ENCODE measurements at regions not wholly inside any gene's neighbourhood (a gene's known extent, or its start where the extent isn't known, plus 50 kb on each side); places are given as distances from the start of the nearest gene placed in this dataset.

DNA sequence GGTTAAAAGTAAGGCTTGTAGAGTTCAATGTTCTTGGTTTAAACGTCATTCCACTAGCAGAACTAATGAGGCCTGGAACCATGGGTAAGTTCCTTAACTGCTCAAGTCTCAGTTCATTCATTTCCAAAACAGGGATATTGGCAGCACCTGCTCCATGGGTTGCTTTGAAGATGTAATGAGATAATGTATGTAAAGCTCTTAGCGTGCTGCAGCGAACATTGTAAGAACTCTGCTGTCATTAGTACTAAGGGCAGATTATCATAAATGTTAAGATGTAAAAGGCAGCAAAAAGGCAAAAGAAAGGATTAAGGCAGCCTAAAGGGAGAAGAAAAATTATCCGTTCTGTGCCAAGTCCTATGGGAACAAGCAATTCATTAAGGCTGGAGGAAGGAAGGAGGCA, 129.1 kb upstream of the NGF start:
- H3K9me3 ChIP-seq (ENCODE audit: control insufficient read depth in 4 of 4, low read length in 3 of 4): no peaks in the 10 kb centered on the region
- 90% methylated on average over 4 of the region's 4 CpGs for WGBS
- TF ChIP-seq ATF3 (IDR thresholded peaks at IDR 0.05) (no peak), HNF4A (conservative IDR thresholded peaks at IDR 0.05) (no peak), RAD21 (IDR thresholded peaks at IDR 0.05) (no peak), FOXA2 (IDR thresholded peaks at IDR 0.05) (no peak), SP1 (IDR thresholded peaks at IDR 0.05) (no peak), FOXA1 (IDR thresholded peaks at IDR 0.05) (no peak), JUND (IDR thresholded peaks at IDR 0.05) (no peak), TAF1 (conservative IDR thresholded peaks at IDR 0.05) (no peak)
- TF ChIP-seq, protein P1, sequence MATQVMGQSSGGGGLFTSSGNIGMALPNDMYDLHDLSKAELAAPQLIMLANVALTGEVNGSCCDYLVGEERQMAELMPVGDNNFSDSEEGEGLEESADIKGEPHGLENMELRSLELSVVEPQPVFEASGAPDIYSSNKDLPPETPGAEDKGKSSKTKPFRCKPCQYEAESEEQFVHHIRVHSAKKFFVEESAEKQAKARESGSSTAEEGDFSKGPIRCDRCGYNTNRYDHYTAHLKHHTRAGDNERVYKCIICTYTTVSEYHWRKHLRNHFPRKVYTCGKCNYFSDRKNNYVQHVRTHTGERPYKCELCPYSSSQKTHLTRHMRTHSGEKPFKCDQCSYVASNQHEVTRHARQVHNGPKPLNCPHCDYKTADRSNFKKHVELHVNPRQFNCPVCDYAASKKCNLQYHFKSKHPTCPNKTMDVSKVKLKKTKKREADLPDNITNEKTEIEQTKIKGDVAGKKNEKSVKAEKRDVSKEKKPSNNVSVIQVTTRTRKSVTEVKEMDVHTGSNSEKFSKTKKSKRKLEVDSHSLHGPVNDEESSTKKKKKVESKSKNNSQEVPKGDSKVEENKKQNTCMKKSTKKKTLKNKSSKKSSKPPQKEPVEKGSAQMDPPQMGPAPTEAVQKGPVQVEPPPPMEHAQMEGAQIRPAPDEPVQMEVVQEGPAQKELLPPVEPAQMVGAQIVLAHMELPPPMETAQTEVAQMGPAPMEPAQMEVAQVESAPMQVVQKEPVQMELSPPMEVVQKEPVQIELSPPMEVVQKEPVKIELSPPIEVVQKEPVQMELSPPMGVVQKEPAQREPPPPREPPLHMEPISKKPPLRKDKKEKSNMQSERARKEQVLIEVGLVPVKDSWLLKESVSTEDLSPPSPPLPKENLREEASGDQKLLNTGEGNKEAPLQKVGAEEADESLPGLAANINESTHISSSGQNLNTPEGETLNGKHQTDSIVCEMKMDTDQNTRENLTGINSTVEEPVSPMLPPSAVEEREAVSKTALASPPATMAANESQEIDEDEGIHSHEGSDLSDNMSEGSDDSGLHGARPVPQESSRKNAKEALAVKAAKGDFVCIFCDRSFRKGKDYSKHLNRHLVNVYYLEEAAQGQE (IDR thresholded peaks at IDR 0.05): no peak
- no peak overlapping the region for H3K4me3 ChIP-seq (ENCODE audit: low read depth in 1 of 3, low read length in 3 of 3)
- H3K9ac ChIP-seq (ENCODE audit: low read depth in 1 of 2, low read length in 2 of 2): no peak overlapping the region
- H3K36me3 ChIP-seq (ENCODE audit: control insufficient read depth in 4 of 4, insufficient read depth in 3 of 4, low read depth in 1 of 4, low read length in 3 of 4): no peaks in the 10 kb centered on the region
- no peaks in the 10 kb centered on the region for H3K27me3 ChIP-seq (ENCODE audit: control insufficient read depth in 4 of 4, insufficient read depth in 4 of 4, low read length in 3 of 4)
- no peak for DNase-seq (ENCODE audit: low spot score)
- H3K4me1 ChIP-seq (ENCODE audit: control insufficient read depth in 4 of 4, insufficient read depth in 4 of 4, low read length in 3 of 4): no peaks in the 10 kb centered on the region
- H3K27ac ChIP-seq (ENCODE audit: low read depth in 1 of 2, low read length in 2 of 2): no peak overlapping the region

GRCh38 chr1:115466433-115466832, 128.4 kb upstream of the NGF start:
- Histone ChIP-seq H3K4me3 (ENCODE audit: low read depth in 1 of 3, low read length in 3 of 3) (no peak overlapping the region), H3K27ac (ENCODE audit: low read depth in 1 of 2, low read length in 2 of 2) (no peak overlapping the region), H3K27me3 (ENCODE audit: control insufficient read depth in 4 of 4, insufficient read depth in 4 of 4, low read length in 3 of 4) (no peaks in the 10 kb centered on the region), H3K9me3 (ENCODE audit: control insufficient read depth in 4 of 4, low read length in 3 of 4) (no peaks in the 10 kb centered on the region), H3K9ac (ENCODE audit: low read depth in 1 of 2, low read length in 2 of 2) (no peak overlapping the region), H3K4me1 (ENCODE audit: control insufficient read depth in 4 of 4, insufficient read depth in 4 of 4, low read length in 3 of 4) (no peaks in the 10 kb centered on the region), H3K36me3 (ENCODE audit: control insufficient read depth in 4 of 4, insufficient read depth in 3 of 4, low read depth in 1 of 4, low read length in 3 of 4) (no peaks in the 10 kb centered on the region)
- DNase-seq (ENCODE audit: low spot score): no peak
- WGBS: 94% methylated on average over 3 of the region's 3 CpGs
- no peak for TF ChIP-seq SP1 (IDR thresholded peaks at IDR 0.05)
- TF ChIP-seq HNF4A (conservative IDR thresholded peaks at IDR 0.05): no peak
- TF ChIP-seq EGR1 (IDR thresholded peaks at IDR 0.05; ENCODE audit: low read depth in 2 of 2): no peak
- no peak for TF ChIP-seq FOXA2 (IDR thresholded peaks at IDR 0.05)
- TF ChIP-seq RAD21 (IDR thresholded peaks at IDR 0.05): no peak
- no peak for TF ChIP-seq ATF3 (IDR thresholded peaks at IDR 0.05)
- TF ChIP-seq, protein P2, sequence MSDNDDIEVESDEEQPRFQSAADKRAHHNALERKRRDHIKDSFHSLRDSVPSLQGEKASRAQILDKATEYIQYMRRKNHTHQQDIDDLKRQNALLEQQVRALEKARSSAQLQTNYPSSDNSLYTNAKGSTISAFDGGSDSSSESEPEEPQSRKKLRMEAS (IDR thresholded peaks at IDR 0.05): no peak
- no peak for TF ChIP-seq HNF4G (IDR thresholded peaks at IDR 0.05)
- TF ChIP-seq, protein P1 (IDR thresholded peaks at IDR 0.05): no peak
- no peak for TF ChIP-seq GABPA (IDR thresholded peaks at IDR 0.05 in 1 of 2, conservative IDR thresholded peaks at IDR 0.05 in 1 of 2)
- TF ChIP-seq TAF1 (conservative IDR thresholded peaks at IDR 0.05): no peak
- TF ChIP-seq, protein P3, sequence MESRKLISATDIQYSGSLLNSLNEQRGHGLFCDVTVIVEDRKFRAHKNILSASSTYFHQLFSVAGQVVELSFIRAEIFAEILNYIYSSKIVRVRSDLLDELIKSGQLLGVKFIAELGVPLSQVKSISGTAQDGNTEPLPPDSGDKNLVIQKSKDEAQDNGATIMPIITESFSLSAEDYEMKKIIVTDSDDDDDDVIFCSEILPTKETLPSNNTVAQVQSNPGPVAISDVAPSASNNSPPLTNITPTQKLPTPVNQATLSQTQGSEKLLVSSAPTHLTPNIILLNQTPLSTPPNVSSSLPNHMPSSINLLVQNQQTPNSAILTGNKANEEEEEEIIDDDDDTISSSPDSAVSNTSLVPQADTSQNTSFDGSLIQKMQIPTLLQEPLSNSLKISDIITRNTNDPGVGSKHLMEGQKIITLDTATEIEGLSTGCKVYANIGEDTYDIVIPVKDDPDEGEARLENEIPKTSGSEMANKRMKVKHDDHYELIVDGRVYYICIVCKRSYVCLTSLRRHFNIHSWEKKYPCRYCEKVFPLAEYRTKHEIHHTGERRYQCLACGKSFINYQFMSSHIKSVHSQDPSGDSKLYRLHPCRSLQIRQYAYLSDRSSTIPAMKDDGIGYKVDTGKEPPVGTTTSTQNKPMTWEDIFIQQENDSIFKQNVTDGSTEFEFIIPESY (IDR thresholded peaks at IDR 0.05): no peak
- no peak for TF ChIP-seq RXRA (IDR thresholded peaks at IDR 0.05)
- no peak for TF ChIP-seq JUND (IDR thresholded peaks at IDR 0.05)
- TF ChIP-seq YY1 (IDR thresholded peaks at IDR 0.05): no peak
- no peak for TF ChIP-seq FOXA1 (IDR thresholded peaks at IDR 0.05)
- TF ChIP-seq, protein P4, sequence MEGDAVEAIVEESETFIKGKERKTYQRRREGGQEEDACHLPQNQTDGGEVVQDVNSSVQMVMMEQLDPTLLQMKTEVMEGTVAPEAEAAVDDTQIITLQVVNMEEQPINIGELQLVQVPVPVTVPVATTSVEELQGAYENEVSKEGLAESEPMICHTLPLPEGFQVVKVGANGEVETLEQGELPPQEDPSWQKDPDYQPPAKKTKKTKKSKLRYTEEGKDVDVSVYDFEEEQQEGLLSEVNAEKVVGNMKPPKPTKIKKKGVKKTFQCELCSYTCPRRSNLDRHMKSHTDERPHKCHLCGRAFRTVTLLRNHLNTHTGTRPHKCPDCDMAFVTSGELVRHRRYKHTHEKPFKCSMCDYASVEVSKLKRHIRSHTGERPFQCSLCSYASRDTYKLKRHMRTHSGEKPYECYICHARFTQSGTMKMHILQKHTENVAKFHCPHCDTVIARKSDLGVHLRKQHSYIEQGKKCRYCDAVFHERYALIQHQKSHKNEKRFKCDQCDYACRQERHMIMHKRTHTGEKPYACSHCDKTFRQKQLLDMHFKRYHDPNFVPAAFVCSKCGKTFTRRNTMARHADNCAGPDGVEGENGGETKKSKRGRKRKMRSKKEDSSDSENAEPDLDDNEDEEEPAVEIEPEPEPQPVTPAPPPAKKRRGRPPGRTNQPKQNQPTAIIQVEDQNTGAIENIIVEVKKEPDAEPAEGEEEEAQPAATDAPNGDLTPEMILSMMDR (IDR thresholded peaks at IDR 0.05; ENCODE audit: low read depth, low read length, missing input control): no peak

Measured in liver (tissue), 8 donors.